Kidney epithelial cell (primary cell): ENCODE measurements at regions not wholly inside any gene's neighbourhood (a gene's known extent, or its start where the extent isn't known, plus 50 kb on each side); places are given as distances from the start of the nearest gene placed in this dataset.

Experiments used
- DNase-seq: peaks from one replicate; pipeline ENCODE4 v3.0.0-alpha.2; 2010; ENCODE audit warnings: low read depth
- H3K27me3 ChIP-seq: 2 replicates; pipeline ENCODE4 v1.6.0; 2011; ENCODE audit warnings: low read length; ENCODE audit not compliant: control insufficient read depth, insufficient read depth
- H3K36me3 ChIP-seq: 2 replicates; pipeline ENCODE4 v1.5.1; 2011; ENCODE audit warnings: low read length; ENCODE audit not compliant: control insufficient read depth, insufficient read depth
- H3K4me3 ChIP-seq: 2 replicates; pipeline ENCODE4 v1.5.1; 2011; ENCODE audit warnings: low read depth, mild to moderate bottlenecking, control low read depth, low read length
- TF ChIP-seq, protein P1 (sequence below): IDR thresholded peaks from 2 replicates; pipeline ENCODE4 v1.5.1; 2011; ENCODE audit warnings: mild to moderate bottlenecking, moderate library complexity, low read length, control low read depth, inconsistent platforms; ENCODE audit not compliant: insufficient read depth, poor library complexity, severe bottlenecking

DNA sequence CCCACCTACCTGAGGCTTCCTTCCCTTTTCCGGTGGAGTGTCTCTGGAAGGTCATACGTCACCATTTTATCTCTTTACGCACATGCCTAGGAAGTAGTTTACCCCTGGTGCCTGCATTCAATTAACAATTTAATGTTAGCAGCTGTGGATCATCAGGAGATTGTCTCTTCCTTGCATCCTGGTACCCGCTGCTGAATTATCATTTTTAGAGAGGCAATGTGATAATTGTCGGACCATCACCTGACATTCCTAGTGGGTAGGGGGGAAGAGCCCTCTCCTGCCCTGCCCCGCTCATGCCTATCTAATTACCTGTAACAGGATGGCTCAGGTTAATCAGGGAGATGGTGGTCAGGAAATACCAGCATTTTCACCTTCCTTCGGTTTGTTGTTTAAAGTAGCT, 863.6 kb downstream of the RPA4 start:
- no peak overlapping the region for H3K4me3 ChIP-seq
- no peaks in the 10 kb centered on the region for H3K27me3 ChIP-seq
- no peaks in the 10 kb centered on the region for H3K36me3 ChIP-seq

DNA sequence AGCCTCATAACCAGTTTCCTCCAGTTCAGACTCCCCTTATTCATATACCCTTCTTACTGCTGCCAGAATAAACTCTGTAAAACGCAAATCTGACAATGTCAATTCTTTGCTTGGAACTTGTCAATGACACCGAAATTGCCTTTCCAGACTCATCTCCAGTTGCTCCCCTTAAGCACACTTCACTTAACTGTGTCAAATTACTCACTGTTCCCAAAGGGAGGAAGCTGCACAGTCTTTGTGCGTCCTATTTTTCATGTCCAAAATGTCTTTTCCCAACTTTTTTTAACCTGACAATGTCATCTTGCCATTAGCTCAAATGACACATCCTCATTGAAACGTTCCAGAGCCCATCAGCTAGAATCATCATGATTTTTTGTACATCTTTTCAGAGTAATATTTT, 867.3 kb downstream of the RPA4 start:
- DNase-seq, result no peak
- no peaks in the 10 kb centered on the region for H3K27me3 ChIP-seq
- TF ChIP-seq, protein P1, sequence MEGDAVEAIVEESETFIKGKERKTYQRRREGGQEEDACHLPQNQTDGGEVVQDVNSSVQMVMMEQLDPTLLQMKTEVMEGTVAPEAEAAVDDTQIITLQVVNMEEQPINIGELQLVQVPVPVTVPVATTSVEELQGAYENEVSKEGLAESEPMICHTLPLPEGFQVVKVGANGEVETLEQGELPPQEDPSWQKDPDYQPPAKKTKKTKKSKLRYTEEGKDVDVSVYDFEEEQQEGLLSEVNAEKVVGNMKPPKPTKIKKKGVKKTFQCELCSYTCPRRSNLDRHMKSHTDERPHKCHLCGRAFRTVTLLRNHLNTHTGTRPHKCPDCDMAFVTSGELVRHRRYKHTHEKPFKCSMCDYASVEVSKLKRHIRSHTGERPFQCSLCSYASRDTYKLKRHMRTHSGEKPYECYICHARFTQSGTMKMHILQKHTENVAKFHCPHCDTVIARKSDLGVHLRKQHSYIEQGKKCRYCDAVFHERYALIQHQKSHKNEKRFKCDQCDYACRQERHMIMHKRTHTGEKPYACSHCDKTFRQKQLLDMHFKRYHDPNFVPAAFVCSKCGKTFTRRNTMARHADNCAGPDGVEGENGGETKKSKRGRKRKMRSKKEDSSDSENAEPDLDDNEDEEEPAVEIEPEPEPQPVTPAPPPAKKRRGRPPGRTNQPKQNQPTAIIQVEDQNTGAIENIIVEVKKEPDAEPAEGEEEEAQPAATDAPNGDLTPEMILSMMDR, result no peak
- no peak overlapping the region for H3K4me3 ChIP-seq
- no peaks in the 10 kb centered on the region for H3K36me3 ChIP-seq

More for the DNA sequence above, 863.6 kb downstream of the RPA4 start:
- no peak for DNase-seq
- TF ChIP-seq, protein P1, result no peak

DNA sequence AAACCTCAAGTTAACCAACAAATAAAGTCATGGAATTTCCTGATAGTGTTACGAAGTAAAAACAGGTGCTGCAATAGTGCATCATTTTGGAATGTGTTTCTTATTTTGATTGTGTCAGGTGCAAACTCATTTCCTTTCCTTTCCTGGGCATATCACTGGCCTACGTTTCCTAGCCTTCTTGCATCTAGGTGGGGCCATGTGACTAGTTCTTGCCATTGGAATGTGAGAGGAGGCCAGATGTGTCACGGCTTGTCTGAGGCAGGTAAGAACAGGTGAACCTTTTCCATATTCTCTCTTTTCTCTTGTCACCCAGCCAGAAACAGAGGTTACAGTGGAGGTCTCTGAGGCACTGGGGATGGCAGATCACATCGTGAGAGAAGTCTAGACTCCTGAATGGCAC, 868.0 kb downstream of the RPA4 start:
- TF ChIP-seq, protein P1, result no peak
- Histone ChIP-seq H3K4me3 (no peak overlapping the region), H3K36me3 (no peaks in the 10 kb centered on the region), H3K27me3 (no peaks in the 10 kb centered on the region)
- DNase-seq, result no peak

DNA sequence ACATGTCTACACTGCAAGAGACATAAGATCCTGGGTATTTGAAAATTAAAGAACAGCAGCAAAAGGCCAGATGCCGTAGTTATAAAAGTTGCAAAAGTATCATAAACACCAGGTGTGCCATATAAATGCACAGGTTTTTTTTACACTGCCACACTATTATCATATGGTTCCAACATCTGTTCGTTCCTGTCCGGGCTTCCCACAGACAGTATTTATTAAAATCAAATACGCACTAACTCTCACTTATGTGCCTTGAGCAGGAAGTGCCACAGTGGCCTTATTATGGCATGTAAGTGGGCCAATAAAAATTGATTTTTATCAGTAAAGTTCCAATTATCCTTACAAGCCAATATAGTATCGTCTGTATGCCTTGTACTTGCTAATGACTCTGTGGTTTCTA, 873.2 kb downstream of the RPA4 start:
- H3K27me3 ChIP-seq, result no peaks in the 10 kb centered on the region
- H3K36me3 ChIP-seq, result no peaks in the 10 kb centered on the region
- H3K4me3 ChIP-seq, result no peak overlapping the region
- DNase-seq, result no peak
- TF ChIP-seq, protein P1, result no peak

DNA sequence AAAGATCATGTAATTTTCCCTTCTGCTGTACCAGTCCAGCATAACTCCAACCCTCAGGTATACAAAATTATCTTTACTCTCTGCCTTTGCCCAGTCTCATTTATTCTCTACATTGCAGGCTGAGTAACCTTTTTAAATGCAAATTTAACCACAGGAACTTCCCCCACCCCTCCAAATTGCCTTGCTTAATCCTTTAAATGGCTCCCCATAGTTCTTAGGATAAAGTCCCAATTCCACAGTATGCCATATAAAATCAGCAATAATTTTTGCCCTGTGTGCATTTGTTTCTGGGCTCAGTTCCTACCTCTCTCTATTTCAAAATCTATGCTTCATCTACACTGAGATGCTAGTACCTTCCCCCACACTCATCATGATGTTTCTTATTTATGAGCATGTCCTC, 879.7 kb downstream of the RPA4 start:
- Histone ChIP-seq H3K27me3 (no peaks in the 10 kb centered on the region), H3K36me3 (no peaks in the 10 kb centered on the region), H3K4me3 (no peak overlapping the region)
- DNase-seq, result no peak
- TF ChIP-seq, protein P1, result no peak

DNA sequence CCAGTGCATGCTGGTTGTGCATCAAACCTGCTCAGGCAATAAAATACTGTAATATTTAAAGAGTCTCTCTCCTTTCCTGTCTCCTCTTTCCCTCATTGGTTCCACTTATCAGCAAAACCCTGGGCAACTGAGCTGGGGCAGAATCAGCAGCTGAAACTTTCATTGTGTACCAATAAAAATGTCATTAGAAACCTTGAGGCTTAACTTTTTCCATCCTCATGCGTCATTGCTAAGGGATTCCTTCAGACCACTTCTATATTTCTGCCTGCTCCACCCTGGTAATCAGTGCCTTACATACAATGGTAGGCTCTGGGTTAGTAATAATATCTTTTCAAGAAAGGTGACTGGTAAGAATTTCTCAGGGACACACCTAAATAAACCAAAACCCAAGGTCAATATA, 880.3 kb downstream of the RPA4 start:
- DNase-seq, result no peak
- TF ChIP-seq, protein P1, result no peak
- no peaks in the 10 kb centered on the region for H3K36me3 ChIP-seq

More for the DNA sequence above, 880.3 kb downstream of the RPA4 start:
- Histone ChIP-seq H3K27me3 (no peaks in the 10 kb centered on the region), H3K4me3 (no peak overlapping the region)
